Right lobe of liver (tissue), 4 donors: ENCODE measurements at regions not wholly inside any gene's neighbourhood (a gene's known extent, or its start where the extent isn't known, plus 50 kb on each side); places are given as distances from the start of the nearest gene placed in this dataset.

Experiments used
- CTCF ChIP-seq, 4 donors: fragments of 200-600 bp in 3 of 4; fragments of 450-650 bp in 1 of 4; IDR thresholded peaks; one replicate each; pipeline versions ENCODE4 v1.5.1 to v1.8.0; 2016 to 2022; ENCODE audit warnings: antibody characterized with exemption in 4 of 4, mild to moderate bottlenecking in 2 of 4
- POLR2A ChIP-seq: fragments of 450-650 bp; IDR thresholded peaks from one replicate; pipeline ENCODE4 v1.6.1; 2017; ENCODE audit warnings: antibody characterized with exemption, mild to moderate bottlenecking
- donor health status: DM: no; HTN: no; CAD: no.
- donor health status: DM: no; HTN: no; CAD: no.
- donor health status: DM: no; HTN: yes; CAD: no.

- no peak for TF ChIP-seq CTCF (IDR thresholded peaks at IDR 0.05)
- no peak for TF ChIP-seq POLR2A
Observed at GRCh38 chr21:27515676-27516075, 548.8 kb upstream of the ADAMTS5 start.
